HG03558 (cell line): ENCODE measurements at regions not wholly inside any gene's neighbourhood (a gene's known extent, or its start where the extent isn't known, plus 50 kb on each side); places are given as distances from the start of the nearest gene placed in this dataset.

Experiments
- ATAC-seq: cut with Tn5 transposase; IDR thresholded peaks from one replicate; pipeline ENCODE4 v1.9.1; 2021; ENCODE audit warnings: moderate number of reproducible peaks; ENCODE audit not compliant: unreplicated experiment; ENCODE audit errors: extremely low read depth

DNA sequence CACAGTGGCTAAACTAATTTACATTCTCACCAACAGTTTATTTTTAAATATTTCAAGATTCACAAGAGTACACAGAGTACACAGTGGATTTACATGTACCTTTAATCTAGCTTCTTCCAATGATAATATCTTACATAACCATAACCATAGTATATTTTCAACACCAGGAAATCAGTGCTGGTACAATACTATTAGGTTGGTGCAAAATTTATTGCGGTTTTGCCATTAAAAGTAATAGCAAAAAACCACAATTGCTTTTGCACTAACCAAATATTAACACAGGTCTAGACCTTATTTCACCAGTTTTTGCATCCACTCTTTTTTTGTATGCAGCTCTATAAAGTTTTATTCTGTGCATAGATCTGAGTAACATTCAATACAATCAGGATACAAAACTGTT is 163.0 kb downstream of the SCG2 start:
- ATAC-seq: no peak

- ATAC-seq: no peak
These were observed 162.4 kb downstream of the SCG2 start for GRCh38 chr2:223439786-223440185.

GRCh38 chr2:223442847-223443246 is 159.3 kb downstream of the SCG2 start:
- ATAC-seq: no peak

GRCh38 chr2:223450246-223450645 is 151.9 kb downstream of the SCG2 start:
- ATAC-seq: no peak

DNA sequence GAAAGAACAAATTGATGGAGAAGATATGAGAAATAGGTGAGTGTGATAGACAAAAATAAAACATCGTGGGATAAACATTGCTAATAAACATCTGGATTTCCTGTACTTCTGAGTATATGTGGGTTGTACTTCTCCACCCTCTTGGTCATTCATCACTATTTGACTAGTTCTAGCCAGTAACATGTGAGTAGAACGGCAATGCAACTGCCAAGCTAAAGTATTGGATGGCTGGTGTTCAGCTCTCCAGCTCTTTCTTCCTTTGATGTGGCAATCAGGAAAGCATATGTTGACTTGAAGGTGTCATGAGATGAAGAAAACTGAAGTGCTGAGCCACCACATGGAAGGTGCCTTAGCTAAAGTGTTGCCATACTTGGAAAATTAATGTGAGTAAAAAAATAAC is 144.9 kb downstream of the SCG2 start:
- ATAC-seq: no peak

- no peak for ATAC-seq
These were observed 142.7 kb downstream of the SCG2 start for GRCh38 chr2:223459328-223459939.

GRCh38 chr2:223460209-223460608 is 142.0 kb downstream of the SCG2 start:
- no peak for ATAC-seq

- no peak for ATAC-seq
These were observed 141.4 kb downstream of the SCG2 start for GRCh38 chr2:223460774-223461211.

- no peak for ATAC-seq
These were observed 138.1 kb downstream of the SCG2 start for GRCh38 chr2:223464071-223464470.

DNA sequence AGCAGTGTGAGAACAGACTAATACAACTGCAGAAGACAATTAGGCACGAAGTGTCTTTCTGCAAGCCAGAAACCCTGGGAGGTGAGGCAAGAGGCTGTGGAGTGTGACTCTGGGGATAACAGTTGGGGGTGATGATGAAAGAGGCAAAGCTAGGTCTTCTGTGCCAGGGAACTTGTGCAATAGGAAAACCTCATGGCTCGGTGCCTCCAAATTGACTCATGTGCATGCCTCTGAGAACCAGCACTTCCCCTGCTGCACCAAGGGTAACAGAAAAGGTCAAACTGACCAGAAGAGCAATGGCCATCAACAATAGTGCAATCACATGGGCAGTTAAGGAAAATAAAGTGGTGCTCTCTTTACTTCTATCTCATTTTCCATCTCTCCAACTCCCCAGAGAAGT is 136.4 kb downstream of the SCG2 start:
- ATAC-seq: no peak

- ATAC-seq: no peak
These were observed 135.0 kb downstream of the SCG2 start for GRCh38 chr2:223467196-223467595.

- no peak for ATAC-seq
These were observed 132.7 kb downstream of the SCG2 start for GRCh38 chr2:223469270-223470046.

GRCh38 chr2:223470602-223471001 is 131.6 kb downstream of the SCG2 start:
- no peak for ATAC-seq

GRCh38 chr2:223472771-223473170 is 129.4 kb downstream of the SCG2 start:
- no peak for ATAC-seq

- ATAC-seq: no peak
These were observed 127.3 kb downstream of the SCG2 start for GRCh38 chr2:223474893-223475292.

DNA sequence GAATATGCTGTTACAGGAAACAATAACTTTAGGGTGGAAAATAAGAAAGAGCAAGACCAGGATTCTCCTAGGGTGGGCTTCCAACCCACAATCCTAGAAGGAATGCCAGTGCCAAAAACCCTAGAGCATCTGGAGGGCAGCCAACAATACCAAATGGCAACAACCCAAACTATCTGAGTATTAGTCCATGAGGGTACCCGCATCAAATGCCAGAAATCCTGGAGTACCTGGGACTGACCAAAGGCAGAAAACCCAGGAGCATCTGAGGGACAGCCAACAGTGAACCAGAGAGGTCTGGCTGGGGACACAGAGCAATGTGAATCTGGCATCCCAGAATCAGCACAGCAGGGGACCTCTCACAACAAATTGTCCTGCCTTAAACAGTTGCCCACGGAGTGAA is 126.3 kb downstream of the SCG2 start:
- ATAC-seq: no peak

GRCh38 chr2:223477318-223477717 is 124.8 kb downstream of the SCG2 start:
- ATAC-seq: no peak

- ATAC-seq: no peak
These were observed 120.7 kb downstream of the SCG2 start for GRCh38 chr2:223481486-223481885.

GRCh38 chr2:223486751-223487150 is 115.4 kb downstream of the SCG2 start:
- no peak for ATAC-seq

DNA sequence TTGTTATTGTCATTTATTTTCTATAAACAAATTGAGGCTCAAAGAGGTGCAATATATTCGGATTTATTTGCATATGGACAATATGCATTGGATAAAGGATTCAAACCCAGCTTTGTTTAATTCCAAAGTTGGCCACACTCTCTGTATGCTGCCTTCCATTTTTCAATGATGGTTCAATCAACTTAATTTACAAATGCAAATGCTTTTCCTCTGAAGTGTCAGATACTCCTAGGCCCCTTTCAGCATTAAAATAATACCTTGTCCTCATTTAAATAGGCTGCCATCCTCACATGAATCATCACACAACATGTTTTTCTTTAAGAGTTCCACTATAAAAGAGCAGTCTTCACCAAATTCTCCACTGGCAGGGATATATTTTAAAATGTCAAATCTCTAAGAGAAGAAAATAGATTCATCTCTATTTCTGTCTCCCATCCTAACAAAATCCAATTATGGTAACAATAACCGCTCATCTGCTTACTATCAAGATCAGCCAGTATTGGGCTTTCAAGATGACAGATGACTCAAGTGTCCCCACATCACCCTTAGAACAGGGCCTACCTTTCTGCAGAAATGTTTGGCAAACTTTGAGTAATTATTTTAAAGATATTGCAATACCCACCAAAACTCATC is 114.8 kb downstream of the SCG2 start:
- ATAC-seq: no peak

- ATAC-seq: no peak
These were observed 113.3 kb downstream of the SCG2 start for GRCh38 chr2:223488814-223489213.
